Panc1 (cell line): ENCODE measurements at regions not wholly inside any gene's neighbourhood (a gene's known extent, or its start where the extent isn't known, plus 50 kb on each side); places are given as distances from the start of the nearest gene placed in this dataset.

ENCODE experiments used
- ATAC-seq: fragments of 200-7000 bp; cut with Tn5 transposase; 2 replicates; pipeline ENCODE4 v1.9.1; 2020; ENCODE audit warnings: mild to moderate bottlenecking, moderate library complexity
- BruUV-seq: library from RNA; stranded (reverse); fragments of 400-500 nt; replicated peaks from 2 replicates; lab custom pipeline; 2021; lab: Mats Ljungman, UMichigan
- CTCF ChIA-PET: fragments of 300-600 bp; sonication (Branson Sonifier 250); formaldehyde crosslinking; loops from one replicate; lab custom pipeline; 2022; ENCODE audit warnings: antibody characterized with exemption; lab: Charles Lee
- POLR2A ChIA-PET: fragments of 300-600 bp; sonication (Branson Sonifier 250); formaldehyde crosslinking; loops from one replicate; lab custom pipeline; 2022; ENCODE audit warnings: antibody characterized with exemption; lab: Charles Lee
- DNase-seq: peaks from one replicate; pipeline ENCODE4 v3.0.0-alpha.2; 2010; ENCODE audit warnings: low read depth, low spot score
- H3K27ac ChIP-seq: 2 replicates; pipeline ENCODE4 v1.5.1; 2011; ENCODE audit warnings: mild to moderate bottlenecking, low read length, inconsistent platforms
- H3K27me3 ChIP-seq: fragments of 200-500 bp; sonication (Bioruptor generic); 2 replicates; pipeline ENCODE4 v1.6.0; 2014; ENCODE audit warnings: low read length, inconsistent platforms; ENCODE audit not compliant: control insufficient read depth, insufficient read depth
- H3K36me3 ChIP-seq: fragments of 200-500 bp; sonication (Bioruptor generic); 2 replicates; pipeline ENCODE4 v1.5.1; 2014; ENCODE audit warnings: inconsistent platforms, mild to moderate bottlenecking, low read length, moderate library complexity; ENCODE audit not compliant: control insufficient read depth, insufficient read depth
- H3K4me1 ChIP-seq: 2 replicates; pipeline ENCODE4 v1.5.1; 2011; ENCODE audit warnings: inconsistent platforms, mild to moderate bottlenecking, low read length, moderate library complexity; ENCODE audit not compliant: control insufficient read depth, insufficient read depth
- H3K4me3 ChIP-seq, 2 experiments: 2 replicates each; pipeline ENCODE4 v1.5.1; 2011 to 2012; ENCODE audit warnings: low read depth in 2 of 2, low read length in 2 of 2, mild to moderate bottlenecking in 2 of 2, inconsistent platforms in 1 of 2, moderate library complexity in 1 of 2
- H3K9me3 ChIP-seq: fragments of 200-500 bp; sonication (Bioruptor generic); 2 replicates; pipeline ENCODE4 v1.5.1; 2014; ENCODE audit warnings: low read depth, mild to moderate bottlenecking, inconsistent platforms, low read length, moderate library complexity; ENCODE audit not compliant: control insufficient read depth, insufficient read depth
- CTCF ChIP-seq: fragments of 450-650 bp; IDR thresholded peaks from 2 replicates; pipeline ENCODE4 v1.5.1; 2017; ENCODE audit warnings: mild to moderate bottlenecking
- POLR2AphosphoS5 ChIP-seq: IDR thresholded peaks from 2 replicates; pipeline ENCODE4 v1.6.1; 2012; ENCODE audit warnings: mild to moderate bottlenecking, low read depth, low read length, moderate library complexity
- REST ChIP-seq, 2 experiments: IDR thresholded peaks; 2 replicates each; pipeline ENCODE4 v1.6.1; 2011 to 2012; ENCODE audit warnings: low read depth in 2 of 2, control low read depth in 1 of 2, low read length in 1 of 2, mild to moderate bottlenecking in 1 of 2, moderate library complexity in 1 of 2; ENCODE audit not compliant: insufficient read depth in 1 of 2
- SIN3A ChIP-seq: IDR thresholded peaks from 2 replicates; pipeline ENCODE4 v1.6.1; 2012; ENCODE audit warnings: low read depth, mild to moderate bottlenecking, low read length, moderate library complexity, borderline replicate concordance; ENCODE audit not compliant: insufficient read depth
- TCF7L2 ChIP-seq: IDR thresholded peaks from 2 replicates; pipeline ENCODE4 v1.6.1; 2011; ENCODE audit warnings: mild to moderate bottlenecking, low read depth, low read length, inconsistent platforms
- in situ Hi-C: cut with HindIII; loops from 2 replicates; pipeline ENCODE4 v1.10.0; 2016; ENCODE audit warnings: low sequenced_read_pairs, low pct_unique_long_range_greater_than_20kb
- intact Hi-C: fragments of 100-400 bp; cut with micrococcal nuclease; formaldehyde crosslinking; loops from one replicate; pipeline ENCODE4 v1.10.0; 2022; ENCODE audit not compliant: unreplicated experiment

- no peak for TF ChIP-seq POLR2AphosphoS5
- POLR2A ChIA-PET: no interaction called here
Observed at GRCh38 chr13:34419755-34420154, 522.3 kb upstream of the NBEA start.

GRCh38 chr13:34420702-34421346, 521.2 kb upstream of the NBEA start:
- TF ChIP-seq SIN3A (no peak), TCF7L2 (no peak), CTCF (no peak), POLR2AphosphoS5 (no peak), REST (IDR thresholded peaks at IDR 0.05; ENCODE audit: insufficient read depth in 1 of 2, low read depth in 2 of 2, low read length in 1 of 2) (no peak)
- no peaks in the 10 kb centered on the region for H3K27me3 ChIP-seq
- ATAC-seq: no peak
- POLR2A ChIA-PET: no interaction called here
- BruUV-seq: no TSS peak
- H3K4me1 ChIP-seq: no peaks in the 10 kb centered on the region
- H3K4me3 ChIP-seq: no peak overlapping the region
- DNase-seq: no peak
- H3K36me3 ChIP-seq: no peaks in the 10 kb centered on the region
- intact Hi-C loops (no loop called here), in situ Hi-C loops (no loop called here)
- H3K27ac ChIP-seq: no peak overlapping the region
- CTCF ChIA-PET: no interaction called here
- no peaks in the 10 kb centered on the region for H3K9me3 ChIP-seq

More at GRCh38 chr13:34419755-34420154, 522.3 kb upstream of the NBEA start:
- Histone ChIP-seq H3K9me3 (no peaks in the 10 kb centered on the region), H3K4me1 (no peaks in the 10 kb centered on the region), H3K36me3 (no peaks in the 10 kb centered on the region), H3K27me3 (no peaks in the 10 kb centered on the region), H3K4me3 (no peak overlapping the region), H3K27ac (no peak overlapping the region)
- DNase-seq: no peak
- intact Hi-C loops: no loop called here
- no peak for ATAC-seq
- no TSS peak for BruUV-seq
- CTCF ChIA-PET: no interaction called here
- in situ Hi-C loops: no loop called here

- TF ChIP-seq REST (IDR thresholded peaks at IDR 0.05; ENCODE audit: insufficient read depth in 1 of 2, low read depth in 2 of 2, low read length in 1 of 2): no peak
- no peak for TF ChIP-seq TCF7L2
- TF ChIP-seq CTCF: no peak; the same call in 1 of the 2 replicates
- TF ChIP-seq SIN3A: no peak
- TF ChIP-seq POLR2AphosphoS5: no peak
- no TSS peak for BruUV-seq
- intact Hi-C loops: no loop called here
- in situ Hi-C loops: no loop called here
- Histone ChIP-seq H3K27ac (no peak overlapping the region), H3K4me1 (no peaks in the 10 kb centered on the region), H3K36me3 (no peaks in the 10 kb centered on the region), H3K27me3 (no peaks in the 10 kb centered on the region), H3K9me3 (no peaks in the 10 kb centered on the region), H3K4me3 (no peak overlapping the region)
- ATAC-seq (no peak), DNase-seq (no peak)
- CTCF ChIA-PET: no interaction called here
- POLR2A ChIA-PET: no interaction called here
Observed at GRCh38 chr13:34421347-34421719, 520.7 kb upstream of the NBEA start.
